NCI-H774 (cell line): ENCODE measurements at regions not wholly inside any gene's neighbourhood (a gene's known extent, or its start where the extent isn't known, plus 50 kb on each side); places are given as distances from the start of the nearest gene placed in this dataset.

Experiments
- DNase-seq: peaks from one replicate; lab custom pipeline; 2025; lab: John Stamatoyannopoulos, UW

DNA sequence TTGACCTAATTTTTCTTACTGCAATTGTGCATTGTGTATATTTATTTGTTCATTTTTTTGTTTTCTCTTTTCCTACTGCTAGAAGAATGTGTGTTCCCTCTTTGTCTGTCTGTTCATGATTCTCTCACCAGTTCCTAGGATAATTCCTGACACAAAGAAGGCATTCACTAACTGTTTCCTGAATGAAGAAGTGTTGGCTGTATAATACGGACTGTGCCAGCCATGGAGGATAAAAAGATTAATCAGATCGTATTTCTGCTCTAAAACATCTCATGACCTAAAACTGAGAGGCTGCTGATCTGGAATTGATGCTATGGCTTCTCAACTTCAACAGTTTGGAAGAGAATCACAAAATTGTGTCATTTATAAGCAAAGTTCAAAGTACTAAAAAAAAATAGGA is 563.1 kb upstream of the FRG1 start:
- no peak for DNase-seq

DNA sequence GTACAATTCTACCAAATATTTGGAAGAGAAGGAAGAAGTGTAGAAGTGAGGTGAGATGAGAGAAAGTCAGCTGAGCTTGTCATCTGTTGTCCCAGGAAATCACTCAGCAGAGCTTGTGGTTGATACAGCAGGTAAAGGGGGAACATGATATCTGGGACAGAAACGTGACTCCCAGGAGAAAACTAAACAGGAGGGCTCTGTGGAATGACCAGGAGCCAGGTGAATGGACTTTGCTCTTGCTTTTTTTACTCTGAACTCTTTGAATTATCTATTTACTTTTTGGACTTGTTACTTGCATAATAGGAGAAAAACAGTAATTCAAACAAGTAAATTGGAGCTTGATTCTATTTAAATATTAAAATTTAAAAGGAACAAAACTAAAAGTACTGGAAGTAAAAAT is 555.6 kb upstream of the FRG1 start:
- no peak for DNase-seq

DNA sequence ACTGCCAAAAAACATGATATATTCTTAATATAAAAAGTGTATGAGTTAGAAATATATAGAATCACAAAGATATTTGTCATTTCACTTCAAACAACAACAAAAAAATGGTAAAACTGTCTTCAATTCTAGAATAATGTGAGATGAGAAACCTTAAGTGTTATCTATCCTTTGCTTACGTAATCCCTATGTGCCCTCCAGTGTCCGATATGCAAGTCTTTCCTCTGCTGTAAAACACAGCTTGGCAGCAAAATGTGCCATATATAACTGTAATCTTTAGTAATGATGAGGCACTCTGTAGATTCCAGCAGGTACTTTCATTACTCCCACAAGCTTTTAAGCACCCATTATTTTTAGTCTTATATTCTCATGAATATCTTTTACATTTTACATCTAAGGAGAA is 555.1 kb upstream of the FRG1 start:
- no peak for DNase-seq

DNA sequence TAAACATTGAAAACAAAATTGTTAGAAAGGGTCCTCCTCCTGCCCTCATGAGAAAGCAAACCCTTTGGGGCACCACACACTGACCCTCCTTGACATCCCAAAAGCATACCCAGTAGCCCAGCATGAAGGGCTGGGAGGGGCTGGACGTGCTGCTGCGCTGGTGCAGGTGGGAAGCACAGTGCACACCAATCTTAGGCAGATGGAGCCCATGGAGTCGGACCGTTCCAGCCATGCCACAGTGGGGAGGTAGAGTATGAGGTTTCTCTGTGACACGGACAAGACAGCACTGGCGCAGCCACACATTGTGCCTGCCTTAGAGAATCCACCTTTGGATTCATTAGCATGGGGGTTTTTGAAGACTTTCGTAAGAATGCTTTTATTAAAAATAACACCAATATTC is 544.2 kb upstream of the FRG1 start:
- no peak for DNase-seq

DNA sequence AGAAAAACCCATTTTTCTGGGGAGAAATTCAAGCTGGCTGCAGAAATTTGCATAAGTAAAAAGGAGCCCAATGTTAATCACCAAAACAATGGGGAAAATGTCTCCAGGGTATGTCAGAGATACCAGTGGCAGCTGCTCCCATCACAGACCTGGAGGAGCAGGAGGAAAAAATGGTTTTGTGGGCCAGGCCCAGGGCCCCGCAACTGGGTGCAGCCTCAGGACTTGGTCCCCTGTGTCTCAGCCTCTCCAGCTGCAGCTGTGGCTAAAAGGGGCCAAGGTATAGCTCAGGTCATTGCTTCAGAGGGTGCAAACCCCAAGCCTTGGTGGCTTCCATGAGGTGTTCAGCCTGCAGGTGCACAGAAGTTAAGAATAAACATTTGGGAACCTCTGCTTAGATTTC is 536.4 kb upstream of the FRG1 start:
- no peak for DNase-seq

DNA sequence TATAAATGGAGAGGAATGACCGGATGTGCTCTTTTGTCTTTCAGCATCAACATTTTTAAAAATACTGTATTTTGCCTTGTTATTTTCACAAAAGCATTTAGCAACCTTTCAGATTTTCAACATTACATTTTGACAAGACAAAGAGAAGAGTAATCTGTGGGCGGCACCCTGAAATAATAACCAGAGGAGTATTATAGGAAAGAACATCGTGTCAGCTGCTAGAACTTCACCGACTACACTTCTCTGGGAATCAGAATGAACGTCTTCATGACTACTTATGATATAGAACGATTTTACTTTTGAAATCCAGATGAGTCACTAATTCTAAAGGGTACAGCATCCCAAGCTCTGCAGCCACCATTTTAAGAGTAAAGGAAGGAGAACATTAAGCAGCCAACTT is 531.5 kb upstream of the FRG1 start:
- no peak for DNase-seq

DNA sequence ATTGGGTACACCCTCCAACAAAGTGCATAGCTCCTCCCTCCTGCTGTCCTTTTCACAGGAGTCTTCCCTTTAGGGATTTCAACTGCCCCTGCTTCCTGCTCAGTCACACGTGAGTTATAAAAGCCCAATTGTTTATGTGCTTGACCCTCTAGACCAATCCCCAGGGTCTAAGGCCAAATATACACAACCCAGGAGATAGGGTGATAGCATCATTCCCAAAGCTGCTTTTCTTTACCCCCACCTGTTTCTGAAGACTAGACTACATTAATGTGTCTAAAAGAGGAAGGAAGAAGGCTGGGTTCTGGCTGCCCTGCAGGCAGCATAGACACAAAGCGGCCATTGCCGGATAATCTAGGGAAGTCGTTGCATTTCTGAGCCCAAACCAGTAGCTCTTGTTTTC is 526.7 kb upstream of the FRG1 start:
- DNase-seq: no peak

DNA sequence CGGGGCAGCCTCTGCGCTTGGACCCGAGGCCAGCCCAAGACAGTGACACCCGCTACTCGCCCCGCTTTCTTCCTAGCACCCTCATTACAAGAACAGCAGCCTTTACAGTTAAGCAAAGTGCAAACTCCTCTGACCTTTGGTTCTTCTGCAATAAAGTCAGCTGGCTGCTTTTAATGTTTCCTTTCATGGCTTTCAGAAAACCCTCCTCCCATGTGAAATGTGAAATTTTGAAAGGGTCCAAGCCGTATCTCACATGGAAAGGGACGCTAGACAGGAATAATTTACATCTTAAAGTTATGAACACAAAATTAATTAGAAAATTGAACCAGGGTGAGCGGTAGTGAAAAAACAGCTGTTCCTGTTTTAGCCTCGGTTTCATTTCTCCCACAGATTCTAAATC is 520.1 kb upstream of the FRG1 start:
- DNase-seq: no peak

DNA sequence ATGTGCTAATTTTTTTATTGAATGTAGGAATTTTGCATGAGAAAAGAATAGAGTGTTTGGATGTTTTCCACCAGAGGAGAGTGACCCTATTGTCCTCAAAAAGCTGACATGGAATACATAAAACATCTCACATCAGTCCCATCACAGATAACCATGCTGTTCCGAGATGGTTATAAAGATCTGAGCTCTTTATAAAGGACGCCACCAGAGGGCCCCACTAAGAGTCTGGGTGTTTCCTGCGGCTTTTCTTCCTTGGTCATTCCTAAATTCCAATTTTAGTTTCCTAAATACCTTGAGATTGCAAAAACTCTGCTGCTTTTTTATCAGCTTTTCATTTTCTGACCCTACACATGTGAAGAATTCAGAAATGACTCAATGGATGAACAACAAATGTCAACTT is 504.5 kb upstream of the FRG1 start:
- no peak for DNase-seq

DNA sequence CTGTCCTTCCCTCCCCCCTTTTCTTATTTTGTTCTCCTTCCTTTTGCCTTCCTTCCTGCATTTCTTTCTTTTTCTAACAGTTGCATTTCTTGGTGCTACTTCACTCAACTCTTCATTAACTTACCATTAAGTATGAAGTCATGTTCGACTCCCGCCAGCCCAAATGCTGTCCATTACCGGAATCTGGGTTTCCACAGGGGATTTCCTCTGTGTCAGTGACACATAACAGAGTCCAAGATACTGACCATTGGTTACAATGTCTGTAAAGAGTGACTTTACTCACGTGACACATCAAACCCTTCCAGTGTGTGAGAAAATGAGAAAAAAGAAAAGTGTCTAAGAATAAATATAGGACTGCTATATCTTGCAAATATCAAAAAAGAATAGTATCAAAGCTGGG is 500.0 kb upstream of the FRG1 start:
- DNase-seq: no peak

DNA sequence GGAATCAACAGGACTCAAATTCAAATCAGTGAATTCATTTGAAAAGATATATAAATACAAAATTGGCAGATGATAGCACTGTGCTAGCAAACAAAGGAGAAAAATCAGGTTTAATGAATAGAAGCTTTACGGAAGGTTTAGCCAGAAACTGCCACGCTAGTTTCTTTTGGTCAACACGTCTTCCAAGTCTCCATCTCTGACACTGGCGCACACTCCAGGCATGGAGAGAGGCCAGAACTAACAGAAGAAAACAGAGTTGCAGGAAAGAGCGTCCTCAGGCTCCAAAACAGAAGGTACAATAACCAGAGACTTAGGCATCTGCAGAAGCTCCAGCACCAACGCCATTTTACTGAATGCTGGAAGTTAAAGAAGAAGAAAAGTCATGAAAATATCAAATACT is 497.3 kb upstream of the FRG1 start:
- no peak for DNase-seq

DNA sequence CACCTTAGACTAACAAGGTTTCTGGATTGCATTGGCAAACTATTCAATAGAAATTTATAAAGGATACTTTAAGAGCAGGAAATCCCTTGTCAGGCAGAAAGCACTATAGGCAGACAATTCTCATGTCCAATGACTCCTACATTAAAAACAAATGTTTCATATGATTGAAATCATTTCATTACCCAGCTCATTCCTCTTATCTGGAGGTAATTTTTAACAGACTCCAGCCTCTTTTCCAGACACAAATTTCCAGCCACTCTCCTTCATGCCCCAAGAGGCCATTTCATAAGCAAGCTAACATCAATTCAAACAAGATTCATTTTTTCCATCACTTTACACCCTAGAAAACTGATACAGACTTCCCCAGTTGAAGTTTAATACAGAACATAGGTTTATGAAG is 495.1 kb upstream of the FRG1 start:
- no peak for DNase-seq

DNA sequence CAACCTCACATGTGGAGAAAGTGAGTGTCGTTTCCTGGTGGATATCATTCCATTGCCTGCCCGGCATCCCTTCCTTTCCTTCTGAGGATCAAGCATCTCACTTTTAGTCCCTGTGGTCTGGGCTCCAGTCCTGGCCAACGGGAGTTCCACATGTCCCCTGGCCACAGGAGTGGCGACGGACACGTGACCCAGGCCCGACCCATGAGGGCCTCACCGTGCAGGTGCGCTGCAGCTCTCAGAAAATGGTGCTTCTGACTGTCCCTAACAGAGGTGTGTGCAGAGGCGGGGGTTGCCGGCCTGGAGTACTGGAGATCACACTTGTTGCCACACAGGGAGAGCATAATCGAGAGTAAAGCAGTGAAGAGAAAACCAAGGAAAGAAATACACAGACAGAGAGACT is 476.9 kb upstream of the FRG1 start:
- DNase-seq: no peak

DNA sequence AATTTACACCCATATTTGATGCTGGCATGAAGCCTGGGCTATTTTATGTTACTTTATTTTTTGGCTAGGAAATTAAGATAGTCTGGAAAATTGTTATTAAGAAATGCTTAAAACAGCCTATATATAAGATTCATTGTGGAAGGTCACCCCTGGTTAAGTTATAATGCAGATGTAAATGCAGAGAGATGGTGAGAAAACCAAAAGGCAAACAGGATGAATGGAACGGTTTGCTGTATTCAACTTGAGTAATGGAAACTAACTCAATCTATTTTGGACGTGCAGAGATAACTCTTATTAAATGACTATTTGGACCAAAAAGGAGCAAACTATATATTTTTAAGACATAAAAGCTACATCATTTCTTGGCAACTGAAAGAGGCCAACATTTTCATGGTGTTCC is 446.3 kb upstream of the FRG1 start:
- DNase-seq: no peak

DNA sequence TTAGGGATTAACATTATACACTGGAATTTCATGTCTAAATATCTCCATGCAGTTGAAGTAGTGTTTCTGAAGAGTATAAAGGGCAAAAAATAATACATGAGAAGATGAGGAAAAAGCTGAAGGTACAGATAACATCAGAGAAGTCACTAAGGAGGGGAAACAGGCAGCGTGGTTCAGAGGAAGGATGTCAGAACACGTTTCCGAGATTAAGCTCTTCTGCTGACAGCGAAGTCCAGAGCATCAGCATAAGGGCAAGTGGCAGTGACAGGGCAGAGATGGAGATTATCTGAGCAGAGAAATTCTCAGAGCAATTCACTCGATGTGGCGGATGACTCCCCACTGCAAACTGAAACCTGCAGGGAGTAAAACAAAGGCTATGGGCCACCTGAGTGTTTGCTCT is 443.2 kb upstream of the FRG1 start:
- no peak for DNase-seq

DNA sequence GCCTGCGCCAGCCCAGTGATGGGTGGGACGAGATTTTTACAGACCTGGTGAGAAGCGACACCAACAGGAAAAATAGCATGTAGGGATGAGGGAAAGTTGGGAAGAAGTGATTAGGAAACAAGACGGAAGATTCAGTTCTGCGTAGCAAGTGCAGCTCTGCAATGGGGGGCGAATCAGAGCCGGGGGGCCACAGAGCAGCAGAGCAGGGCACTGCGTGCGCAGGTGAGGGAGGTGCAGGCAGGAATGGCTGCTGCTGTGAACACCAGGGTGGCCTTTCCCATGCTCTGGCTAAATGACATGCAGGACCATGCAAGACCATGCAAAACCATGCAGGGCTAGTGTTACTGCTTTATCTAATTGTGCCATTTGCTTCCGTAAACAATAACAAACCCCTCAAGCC is 442.7 kb upstream of the FRG1 start:
- DNase-seq: no peak

DNA sequence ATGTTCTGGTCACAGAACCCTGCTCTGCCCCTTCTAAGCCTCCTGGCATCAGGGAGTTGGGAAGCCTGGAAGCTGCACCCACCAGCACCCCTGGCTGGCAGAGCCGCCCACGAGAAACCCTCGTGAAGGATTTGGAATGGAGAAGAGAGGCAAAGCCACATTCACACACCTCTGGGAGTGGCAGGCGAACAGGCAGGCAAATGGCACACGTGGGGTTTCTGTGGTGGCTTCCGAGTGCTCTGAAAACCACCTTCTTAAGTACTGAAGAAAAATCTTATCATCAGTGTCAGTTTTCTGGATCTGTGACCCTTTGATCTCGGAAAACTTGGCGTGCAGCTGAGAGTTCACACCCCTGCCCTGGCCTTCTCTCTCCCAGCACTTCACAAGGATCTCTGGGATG is 442.2 kb upstream of the FRG1 start:
- DNase-seq: no peak

DNA sequence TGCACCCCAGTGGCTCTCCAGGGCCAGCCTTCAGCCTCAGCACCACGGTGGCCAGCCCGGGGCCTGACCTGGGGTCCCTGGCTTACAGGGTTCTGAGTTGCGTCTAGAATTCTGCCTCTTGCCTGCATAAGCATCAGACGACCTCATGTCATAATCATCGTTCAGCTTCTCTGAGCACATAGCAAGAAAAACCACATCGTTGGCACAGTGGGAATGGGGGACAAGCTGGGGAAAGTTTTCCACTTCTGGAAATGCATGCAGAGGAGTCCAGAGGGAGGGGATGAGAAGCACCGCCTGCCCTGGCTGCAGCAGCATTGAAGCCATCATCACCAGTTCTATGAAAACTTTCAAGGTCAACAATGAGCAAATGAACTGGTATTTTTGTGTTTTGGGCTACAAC is 441.0 kb upstream of the FRG1 start:
- no peak for DNase-seq

DNA sequence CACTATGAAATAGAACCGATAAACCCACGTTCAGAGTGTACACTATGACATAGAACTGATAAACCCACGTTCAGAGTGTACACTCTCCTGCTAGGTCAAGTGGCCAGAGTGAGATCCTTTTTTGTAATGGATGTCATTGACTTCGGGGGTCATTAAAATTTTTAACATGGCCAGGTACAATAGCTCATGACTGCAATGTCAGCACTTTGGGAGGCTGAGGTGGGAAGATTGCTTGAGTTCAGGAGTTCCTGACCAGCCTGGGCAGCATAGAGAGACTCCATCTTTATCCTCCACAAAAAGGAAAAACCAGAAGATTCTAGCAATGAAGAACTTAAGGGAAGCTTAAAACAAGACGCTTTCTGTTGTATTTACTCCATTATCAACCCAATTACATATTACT is 439.7 kb upstream of the FRG1 start:
- no peak for DNase-seq

DNA sequence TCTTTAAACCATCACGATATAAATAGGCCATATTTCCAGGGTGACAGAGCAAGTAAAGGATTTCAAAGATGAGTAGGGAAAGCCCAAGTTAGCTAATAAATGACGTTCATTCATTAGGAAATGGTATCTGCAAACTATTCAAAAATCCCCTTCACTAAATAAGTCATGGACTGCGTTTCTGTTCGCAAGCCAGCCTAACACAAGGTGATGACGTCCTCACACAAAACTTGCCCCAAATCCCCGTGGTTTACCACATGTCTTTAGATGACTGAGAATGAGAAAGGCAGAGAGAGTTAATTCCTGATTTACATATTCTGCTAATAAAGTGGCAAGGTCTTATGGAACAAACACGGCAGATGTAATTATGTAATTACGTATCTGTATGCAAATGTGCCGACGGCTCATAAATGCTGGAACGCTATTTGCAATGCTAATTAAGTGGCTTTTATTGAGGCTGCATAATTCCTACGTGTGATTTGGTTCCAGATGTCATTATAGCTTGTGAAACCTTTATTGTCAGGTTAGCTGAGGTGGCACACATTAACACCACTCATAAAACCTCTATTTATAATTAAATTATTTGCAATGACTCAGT is 437.7 kb upstream of the FRG1 start:
- DNase-seq: no peak

DNA sequence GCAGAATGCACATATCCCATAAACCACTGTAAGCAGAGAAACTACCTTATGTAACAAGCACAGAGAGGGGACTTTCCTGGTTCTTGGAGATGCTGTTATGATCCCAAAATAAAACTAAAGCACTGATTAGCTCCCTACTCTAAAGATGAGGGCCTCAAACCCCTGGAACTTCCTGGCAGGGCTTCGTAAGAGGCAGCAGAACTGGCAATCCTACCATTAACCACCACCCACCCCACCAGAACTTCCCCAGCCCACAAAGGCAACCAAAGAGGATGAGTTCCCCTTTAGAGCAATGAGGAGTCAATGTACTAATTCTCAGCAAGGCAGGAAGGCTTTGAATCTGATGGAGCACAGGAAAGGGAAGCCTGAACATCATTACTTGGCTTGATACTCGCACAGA is 436.5 kb upstream of the FRG1 start:
- no peak for DNase-seq

DNA sequence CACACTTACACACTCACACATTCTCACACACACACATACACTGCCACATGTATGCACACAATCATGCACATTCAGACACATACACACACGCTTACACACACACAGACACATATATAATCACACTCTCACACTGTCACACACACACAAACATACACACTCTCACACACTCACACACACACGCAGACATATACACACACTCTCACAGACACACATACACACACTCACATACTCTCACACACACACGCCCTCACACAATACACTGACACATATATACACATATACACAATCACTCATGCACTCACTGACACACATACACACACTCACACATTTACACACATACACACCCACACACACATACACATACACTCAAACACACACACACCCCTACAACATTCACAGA is 435.3 kb upstream of the FRG1 start:
- DNase-seq: no peak

DNA sequence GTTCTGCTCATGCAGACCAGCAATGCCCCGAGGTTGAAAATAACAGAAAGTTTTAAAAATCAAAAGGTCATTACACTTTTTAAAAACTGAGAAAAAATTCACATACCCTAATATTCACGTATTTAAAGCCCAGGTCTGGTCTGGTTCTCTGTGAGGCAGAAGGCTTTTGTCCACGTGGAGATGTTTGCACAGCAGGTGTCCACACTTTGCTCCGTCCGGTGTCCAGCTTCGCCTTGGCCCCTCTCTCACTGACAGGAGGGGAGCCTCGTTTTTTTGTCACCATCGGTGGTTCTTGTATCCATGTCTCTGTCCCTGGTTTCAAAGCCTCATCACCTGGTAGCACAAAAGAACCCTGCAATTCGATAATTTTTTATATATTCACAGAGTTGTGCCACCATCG is 434.6 kb upstream of the FRG1 start:
- DNase-seq: no peak

DNA sequence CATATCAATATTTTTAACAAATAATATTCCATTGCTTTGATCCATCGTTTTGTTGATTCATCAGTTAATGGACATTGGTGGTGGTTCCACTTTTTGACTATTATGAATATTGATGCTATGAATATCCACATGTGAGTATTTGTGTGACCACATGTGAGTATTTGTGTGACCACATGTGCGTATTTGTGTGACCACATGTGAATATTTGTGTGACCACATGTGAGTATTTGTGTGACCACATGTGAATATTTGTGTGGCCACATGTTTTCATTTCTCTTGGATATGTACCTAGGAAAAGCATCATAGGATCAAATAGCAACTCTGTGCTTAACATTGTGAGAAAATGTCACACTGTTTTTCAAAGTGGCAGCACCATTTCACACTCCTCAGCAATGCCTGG is 433.6 kb upstream of the FRG1 start:
- DNase-seq: no peak

DNA sequence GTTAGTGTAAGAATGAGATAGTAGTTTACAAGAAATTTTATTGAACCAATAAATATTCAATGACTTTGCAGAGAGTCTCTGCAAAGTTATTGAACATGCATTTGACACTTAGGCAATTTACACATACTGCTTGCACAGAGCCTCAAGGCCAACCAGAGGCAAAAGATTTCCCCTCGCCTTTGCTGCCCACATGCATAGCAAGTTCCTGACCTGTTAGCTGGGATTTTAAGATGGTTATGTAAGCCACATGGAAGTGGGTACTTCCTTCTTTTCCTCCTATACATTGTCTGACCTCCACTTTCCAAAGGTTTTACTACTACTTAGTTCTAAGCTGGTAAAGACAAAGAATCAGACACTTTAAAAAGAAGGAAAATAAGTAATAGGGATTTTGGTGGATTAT is 430.1 kb upstream of the FRG1 start:
- DNase-seq: no peak
